HCT116 (cell line): ENCODE measurements at regions not wholly inside any gene's neighbourhood (a gene's known extent, or its start where the extent isn't known, plus 50 kb on each side); places are given as distances from the start of the nearest gene placed in this dataset.

ENCODE experiments used
- ATAC-seq: fragments of 200-7000 bp; cut with Tn5 transposase; 2 replicates; pipeline ENCODE4 v1.9.1; 2020; ENCODE audit warnings: mild to moderate bottlenecking, moderate library complexity
- BruUV-seq: library from RNA; stranded (reverse); fragments of 400-500 nt; replicated peaks from 2 replicates; lab custom pipeline; 2021; lab: Mats Ljungman, UMichigan
- CTCF ChIA-PET: fragments of 300-600 bp; sonication (Branson Sonifier 250); formaldehyde crosslinking; loops from one replicate; lab custom pipeline; 2021; ENCODE audit warnings: antibody characterized with exemption; lab: Charles Lee
- POLR2A ChIA-PET: fragments of 300-600, 350-600 bp; sonication (Branson Sonifier 250); formaldehyde crosslinking; loops from one replicate; lab custom pipeline; 2021; ENCODE audit warnings: antibody characterized with exemption; lab: Charles Lee
- RAD21 ChIA-PET, 2 experiments: fragments of 300-600 bp; sonication (Branson Sonifier 250); formaldehyde crosslinking; loops; one replicate each; lab custom pipeline; 2023; ENCODE audit warnings: low total read pairs in 2 of 2; ENCODE audit not compliant: uncharacterized antibody in 2 of 2, unreplicated experiment in 2 of 2, low non-redundant PET in 1 of 2; lab: Charles Lee
- DNase-seq: peaks from one replicate; pipeline ENCODE4 v3.0.0-alpha.2; 2010; ENCODE audit warnings: low read depth, low spot score
- H2AFZ ChIP-seq: fragments of 200-600 bp; shearing (Covaris generic), sonication (generic); 2 replicates; pipeline ENCODE4 v1.6.1; 2017; ENCODE audit warnings: low read depth, mixed run types, mixed read lengths, antibody characterized with exemption, low read length; ENCODE audit not compliant: poor library complexity, severe bottlenecking
- H3K27ac ChIP-seq: 2 replicates; pipeline ENCODE4 v1.5.1; 2012; ENCODE audit warnings: low read depth, low read length
- H3K27me3 ChIP-seq: fragments of 200-600 bp; sonication (generic); 2 replicates; pipeline ENCODE4 v1.6.1; 2016; ENCODE audit warnings: mixed run types, low read length, mixed read lengths; ENCODE audit not compliant: insufficient read depth
- H3K36me3 ChIP-seq, 2 experiments: fragments of 200-500 bp in 1 of 2; fragments of 200-600 bp in 1 of 2; sonication (Bioruptor generic) in 1 of 2; sonication (generic) in 1 of 2; 2 replicates each; pipeline versions ENCODE4 v1.5.1 to v1.6.1; 2014 to 2016; ENCODE audit warnings: low read length in 2 of 2, inconsistent platforms in 1 of 2, mixed read lengths in 1 of 2, mixed run types in 1 of 2; ENCODE audit not compliant: insufficient read depth in 2 of 2, control insufficient read depth in 1 of 2
- H3K4me1 ChIP-seq, 2 experiments: fragments of 200-600 bp in 1 of 2; sonication (generic) in 1 of 2; 2 replicates each; pipeline versions ENCODE4 v1.5.1 to v1.6.1; 2012 to 2017; ENCODE audit warnings: low read length in 2 of 2, inconsistent platforms in 1 of 2, mild to moderate bottlenecking in 1 of 2, mixed read lengths in 1 of 2, mixed run types in 1 of 2, moderate library complexity in 1 of 2; ENCODE audit not compliant: insufficient read depth in 2 of 2, control insufficient read depth in 1 of 2
- H3K4me2 ChIP-seq: fragments of 200-600 bp; sonication (generic); 2 replicates; pipeline ENCODE4 v1.6.1; 2017; ENCODE audit warnings: mixed run types, low read length, mixed read lengths
- H3K4me3 ChIP-seq, 2 experiments: fragments of 200-600 bp in 1 of 2; sonication (generic) in 1 of 2; replicated peaks in 1 of 2; 2 replicates each; pipeline ENCODE4 v1.5.1; 2011 to 2016; ENCODE audit warnings: low read length in 2 of 2, control low read depth in 1 of 2, low read depth in 1 of 2, mild to moderate bottlenecking in 1 of 2, mixed read lengths in 1 of 2, mixed run types in 1 of 2
- H3K79me2 ChIP-seq: fragments of 200-600 bp; sonication (generic); 2 replicates; pipeline ENCODE4 v1.6.1; 2017; ENCODE audit warnings: mild to moderate bottlenecking, mixed run types, low read length, moderate library complexity, mixed read lengths; ENCODE audit not compliant: insufficient read depth
- H3K9ac ChIP-seq: fragments of 200-600 bp; sonication (generic); 2 replicates; pipeline ENCODE4 v1.6.1; 2016; ENCODE audit warnings: low read length, mixed read lengths
- H3K9me2 ChIP-seq: fragments of 200-600 bp; sonication (generic), shearing (Covaris generic); 2 replicates; pipeline ENCODE4 v1.6.1; 2017; ENCODE audit warnings: mixed run types, mild to moderate bottlenecking, moderate library complexity; ENCODE audit not compliant: insufficient read depth
- H3K9me3 ChIP-seq, 2 experiments: fragments of 200-500 bp in 1 of 2; fragments of 200-600 bp in 1 of 2; sonication (Bioruptor generic) in 1 of 2; sonication (generic) in 1 of 2; 2 replicates each; pipeline ENCODE4 v1.6.1; 2014 to 2017; ENCODE audit warnings: low read length in 2 of 2, mixed read lengths in 2 of 2, inconsistent platforms in 1 of 2, low read depth in 1 of 2, mild to moderate bottlenecking in 1 of 2, mixed run types in 1 of 2, moderate library complexity in 1 of 2; ENCODE audit not compliant: control insufficient read depth in 1 of 2, insufficient read depth in 1 of 2
- H4K20me1 ChIP-seq: fragments of 200-600 bp; sonication (generic), shearing (Covaris generic); 2 replicates; pipeline ENCODE4 v1.6.1; 2017; ENCODE audit warnings: mixed run types, mild to moderate bottlenecking, moderate library complexity; ENCODE audit not compliant: insufficient read depth
- CEBPB ChIP-seq: IDR thresholded peaks from 2 replicates; pipeline ENCODE4 v1.6.1; 2012; ENCODE audit warnings: low read depth
- ELF1 ChIP-seq: IDR thresholded peaks from 2 replicates; pipeline ENCODE4 v1.6.1; 2012; ENCODE audit warnings: low read depth, borderline replicate concordance
- EZH2phosphoT487 ChIP-seq: fragments of 200-600 bp; IDR thresholded peaks from 2 replicates; pipeline ENCODE4 v1.6.1; 2018; ENCODE audit warnings: antibody characterized with exemption, borderline replicate concordance
- FOSL1 ChIP-seq: IDR thresholded peaks from 2 replicates; pipeline ENCODE4 v1.6.1; 2012; ENCODE audit warnings: low read depth
- MAX ChIP-seq: IDR thresholded peaks from 2 replicates; pipeline ENCODE4 v1.6.1; 2012
- POLR2AphosphoS5 ChIP-seq: IDR thresholded peaks from 2 replicates; pipeline ENCODE4 v1.6.1; 2011; ENCODE audit warnings: mild to moderate bottlenecking, low read depth, low read length, moderate library complexity
- RAD21 ChIP-seq: IDR thresholded peaks from 2 replicates; pipeline ENCODE4 v1.6.1; 2012; ENCODE audit warnings: low read depth, mild to moderate bottlenecking
- REST ChIP-seq: IDR thresholded peaks from 2 replicates; pipeline ENCODE4 v1.6.1; 2012; ENCODE audit warnings: low read depth
- SP1 ChIP-seq: IDR thresholded peaks from 2 replicates; pipeline ENCODE4 v1.6.1; 2012; ENCODE audit warnings: low read depth
- TCF7L2 ChIP-seq: IDR thresholded peaks from 2 replicates; pipeline ENCODE4 v1.7.0; 2011; ENCODE audit warnings: borderline replicate concordance, inconsistent platforms; ENCODE audit not compliant: insufficient read depth, insufficient read length; ENCODE audit errors: extremely low read depth
- YY1 ChIP-seq: IDR thresholded peaks from 2 replicates; pipeline ENCODE4 v1.6.1; 2011; ENCODE audit warnings: low read length, low read depth, moderate library complexity, mild to moderate bottlenecking; ENCODE audit not compliant: insufficient replicate concordance; ENCODE audit errors: extremely low read depth
- ZFX ChIP-seq: fragments of 450-650 bp; IDR thresholded peaks from 2 replicates; pipeline ENCODE4 v1.6.1; 2017
- ZNF274 ChIP-seq: fragments of 200-500 bp; sonication (Bioruptor generic); IDR thresholded peaks from 2 replicates; pipeline ENCODE4 v1.6.1; 2014; ENCODE audit warnings: mild to moderate bottlenecking, low read depth, low read length, inconsistent platforms
- intact Hi-C: fragments of 100-400 bp; cut with micrococcal nuclease; formaldehyde crosslinking; loops from 2 replicates; pipeline ENCODE4 v1.10.0; 2022

GRCh38 chr11:128324531-128325141 lies 262.7 kb downstream of the ETS1 start:
- no peak overlapping the region for H3K27ac ChIP-seq
- H4K20me1 ChIP-seq: no peaks in the 10 kb centered on the region
- no peaks in the 10 kb centered on the region for H3K36me3 ChIP-seq
- ChIA-PET CTCF (no interaction called here), POLR2A (no interaction called here), RAD21 (no interaction called here)
- no peak for TF ChIP-seq ZNF274
- TF ChIP-seq YY1: no peak
- no peak for TF ChIP-seq CEBPB
- TF ChIP-seq FOSL1: no peak
- TF ChIP-seq REST: no peak
- no peak for TF ChIP-seq EZH2phosphoT487
- TF ChIP-seq SP1: no peak
- TF ChIP-seq TCF7L2: no peak
- no peak for TF ChIP-seq MAX
- TF ChIP-seq ZFX: no peak
- no peak for TF ChIP-seq RAD21
- TF ChIP-seq POLR2AphosphoS5: no peak
- no peak for TF ChIP-seq ELF1
- peaks cover 48% of the 10 kb centered on the region for H3K27me3 ChIP-seq
- intact Hi-C loops: no loop called here
- H3K9me2 ChIP-seq: no peaks in the 10 kb centered on the region
- H3K4me2 ChIP-seq: no peak overlapping the region
- H3K9ac ChIP-seq: no peak overlapping the region
- no TSS peak for BruUV-seq
- no peaks in the 10 kb centered on the region for H3K9me3 ChIP-seq
- no peak overlapping the region for H2AFZ ChIP-seq
- H3K79me2 ChIP-seq: no peaks in the 10 kb centered on the region
- H3K4me3 ChIP-seq: no peak overlapping the region
- DNase-seq: no peak
- no peak for ATAC-seq
- no peaks in the 10 kb centered on the region for H3K4me1 ChIP-seq
